K562 (cell line): ENCODE measurements at regions not wholly inside any gene's neighbourhood (a gene's known extent, or its start where the extent isn't known, plus 50 kb on each side); places are given as distances from the start of the nearest gene placed in this dataset.

Experiments
- ATAC-seq: fragments of 200-7000 bp; cut with Tn5 transposase; 3 replicates; pipeline ENCODE4 v1.9.1; 2020; ENCODE audit warnings: moderate library complexity
- BruUV-seq: library from RNA; stranded (reverse); fragments of 400-500 nt; replicated peaks from 2 replicates; lab custom pipeline; 2021; lab: Mats Ljungman, UMichigan
- CTCF ChIA-PET: fragments of 300-600 bp; formaldehyde crosslinking; extraction: SDS; loops from one replicate; lab custom pipeline; 2021; ENCODE audit warnings: low intra/inter-chr PET ratio; lab: Yijun Ruan, JAX
- POLR2A ChIA-PET: fragments of 300-600, 350-650 bp; sonication (Branson Sonifier 250); formaldehyde crosslinking; extraction: SDS; loops from one replicate; lab custom pipeline; 2021; ENCODE audit warnings: antibody characterized with exemption, inconsistent platforms; lab: Yijun Ruan, JAX
- DNase-seq, 4 experiments: peaks; one replicate each; pipeline versions ENCODE4 v3.0.0 to v3.0.0-alpha.2; 2011 to 2018; ENCODE audit warnings: low spot score in 3 of 4, mixed read lengths in 3 of 4; ENCODE audit errors: extremely low read depth in 1 of 4
- FAIRE-seq: peaks from 2 replicates; lab custom pipeline; 2011; peaks lifted over from hg19 to GRCh38; lab: Jason Lieb, UNC
- H2AFZ ChIP-seq: 2 replicates; pipeline ENCODE4 v1.6.0; 2011; ENCODE audit warnings: low read depth, low read length, control low read depth, inconsistent platforms
- H3K27ac ChIP-seq: fragments of 200-600 bp; 3 replicates; pipeline ENCODE4 v1.8.0; 2011; ENCODE audit warnings: low read depth, mild to moderate bottlenecking, control low read depth, inconsistent platforms, low read length, moderate library complexity, mixed read lengths; ENCODE audit errors: extremely low read depth
- H3K27me3 ChIP-seq, 2 experiments: fragments of 300-600 bp in 1 of 2; 2 replicates in 1 of 2; 3 replicates in 1 of 2; pipeline versions ENCODE4 v1.6.0 to v1.8.0; 2011; ENCODE audit warnings: inconsistent platforms in 2 of 2, low read length in 2 of 2, mild to moderate bottlenecking in 1 of 2, mixed read lengths in 1 of 2, moderate library complexity in 1 of 2; ENCODE audit not compliant: control insufficient read depth in 2 of 2, insufficient read depth in 2 of 2
- H3K36me3 ChIP-seq: fragments of 300-600 bp; 3 replicates; pipeline ENCODE4 v1.8.0; 2011; ENCODE audit warnings: mild to moderate bottlenecking, low read length, inconsistent platforms; ENCODE audit not compliant: control insufficient read depth, insufficient read depth
- H3K4me1 ChIP-seq, 2 experiments: fragments of 200-600 bp in 1 of 2; replicated peaks in 1 of 2; 2 replicates in 1 of 2; 3 replicates in 1 of 2; pipeline versions ENCODE4 v1.5.1 to v1.8.0; 2011; ENCODE audit warnings: inconsistent platforms in 2 of 2, low read length in 2 of 2, mild to moderate bottlenecking in 1 of 2, mixed read lengths in 1 of 2, moderate library complexity in 1 of 2; ENCODE audit not compliant: control insufficient read depth in 2 of 2, insufficient read depth in 2 of 2
- H3K4me2 ChIP-seq: 2 replicates; pipeline ENCODE4 v1.6.1; 2011; ENCODE audit warnings: low read length, control low read depth, inconsistent platforms, mixed read lengths; ENCODE audit not compliant: insufficient read depth
- H3K4me3 ChIP-seq: fragments of 200-600 bp; sonication (generic), shearing (Covaris generic); 2 replicates; pipeline ENCODE4 v1.5.1; 2016; ENCODE audit warnings: control low read depth, inconsistent platforms
- H3K79me2 ChIP-seq: fragments of 200-600 bp; 3 replicates; pipeline ENCODE4 v1.8.0; 2011; ENCODE audit warnings: low read length, inconsistent platforms; ENCODE audit not compliant: control insufficient read depth, insufficient read depth
- H3K9ac ChIP-seq, 2 experiments: 2 replicates each; pipeline versions ENCODE4 v1.6.0 to v1.6.1; 2011; ENCODE audit warnings: low read depth in 2 of 2, low read length in 2 of 2, control low read depth in 1 of 2, inconsistent platforms in 1 of 2, mild to moderate bottlenecking in 1 of 2, mixed read lengths in 1 of 2; ENCODE audit not compliant: insufficient read depth in 1 of 2
- H3K9me1 ChIP-seq: one replicate; pipeline ENCODE4 v1.6.0; 2011; ENCODE audit warnings: inconsistent platforms, mild to moderate bottlenecking, low read length, moderate library complexity; ENCODE audit not compliant: control insufficient read depth, insufficient read depth
- H3K9me3 ChIP-seq: replicated peaks from 2 replicates; pipeline ENCODE4 v1.5.1; 2011; ENCODE audit warnings: low read depth, low read length, inconsistent platforms; ENCODE audit not compliant: control insufficient read depth, insufficient read depth
- H4K20me1 ChIP-seq: replicated peaks from 2 replicates; pipeline ENCODE4 v1.6.1; 2011; ENCODE audit warnings: low read length, inconsistent platforms, mixed read lengths; ENCODE audit not compliant: control insufficient read depth, insufficient read depth
- ETV5 ChIP-seq: sonication (generic); formaldehyde crosslinking; IDR thresholded peaks from 2 replicates; pipeline ENCODE4 v1.4.0; 2020; ENCODE audit warnings: low read depth, mild to moderate bottlenecking, missing genetic modification reagents
- KHSRP ChIP-seq: fragments of 450-650 bp; IDR thresholded peaks from 2 replicates; pipeline ENCODE4 v1.6.1; 2017
- NFRKB ChIP-seq: fragments of 450-650 bp; IDR thresholded peaks from 2 replicates; pipeline ENCODE4 v1.6.1; 2016; ENCODE audit warnings: low read depth
- POLR2A ChIP-seq: fragments of 450-650 bp; conservative IDR thresholded peaks from 2 replicates; pipeline ENCODE4 v1.6.1; 2016
- POLR2G ChIP-seq: fragments of 200-400 bp; formaldehyde crosslinking; IDR thresholded peaks from 2 replicates; pipeline ENCODE4 v1.6.1; 2017; ENCODE audit warnings: low read depth, mild to moderate bottlenecking, antibody characterized with exemption, low read length, moderate library complexity
- SFPQ ChIP-seq: fragments of 200-400 bp; formaldehyde crosslinking; IDR thresholded peaks from 2 replicates; pipeline ENCODE4 v1.6.1; 2017; ENCODE audit warnings: mild to moderate bottlenecking, low read depth, low read length, moderate library complexity
- SMARCB1 ChIP-seq: IDR thresholded peaks from 2 replicates; pipeline ENCODE4 v1.6.1; 2011; ENCODE audit warnings: improper control_type of control experiment, low read depth; ENCODE audit not compliant: insufficient read length
- SRSF7 ChIP-seq: fragments of 200-400 bp; formaldehyde crosslinking; optimal IDR thresholded peaks from 2 replicates; pipeline ENCODE3; 2017; ENCODE audit warnings: mild to moderate bottlenecking, low read depth, low read length
- ZBTB33 ChIP-seq: sonication (generic); formaldehyde crosslinking; IDR thresholded peaks from 2 replicates; pipeline ENCODE4 v1.8.1; 2023; ENCODE audit warnings: mild to moderate bottlenecking, missing genetic modification reagents
- ZNF212 ChIP-seq: fragments of 450-650 bp; formaldehyde crosslinking; IDR thresholded peaks from 2 replicates; pipeline ENCODE4 v1.4.0; 2020; ENCODE audit warnings: mild to moderate bottlenecking
- WGBS: fragments of 100-300 bp; shearing (Covaris generic); methylation state at CpG from one replicate; pipeline ENCODE4 v1.1.6; 2016; ENCODE audit warnings: low coverage, mixed read lengths; ENCODE audit not compliant: insufficient coverage; ENCODE audit errors: missing lambda C conversion rate; 5-methylcytosine and 5-hydroxymethylcytosine counted together
- in situ Hi-C: fragments of 300-500 bp; cut with MboI; formaldehyde crosslinking; loops from 4 replicates; pipeline ENCODE4 v1.15.0; 2018; ENCODE audit warnings: inconsistent platforms, mixed read lengths
- intact Hi-C: fragments of 100-400 bp; cut with micrococcal nuclease; formaldehyde crosslinking; loops from 2 replicates; pipeline ENCODE4 v1.14.2; 2022
- TF ChIP-seq, protein P1 (sequence below): fragments of 250-450 bp; sonication (Bioruptor Pico); IDR thresholded peaks from 2 replicates; pipeline ENCODE4 v1.4.0; 2020; ENCODE audit warnings: mild to moderate bottlenecking, moderate library complexity

- WGBS = 0% methylated on average over 2 of the region's 2 CpGs
- Histone ChIP-seq H3K4me1 (no peaks in the 10 kb centered on the region), H3K79me2 (no peaks in the 10 kb centered on the region), H3K27ac (no peak overlapping the region), H3K27me3 (no peaks in the 10 kb centered on the region), H3K9me1 (no peaks in the 10 kb centered on the region), H3K4me2 (no peak overlapping the region), H2AFZ (no peak overlapping the region), H3K9ac (no peak overlapping the region), H3K36me3 (no peaks in the 10 kb centered on the region), H4K20me1 (no peaks in the 10 kb centered on the region), H3K4me3 (no peak overlapping the region), H3K9me3 (no peaks in the 10 kb centered on the region)
- no TSS peak for BruUV-seq
- TF ChIP-seq SRSF7 (no peak), ZNF212 (CRISPR knock-in tag) (no peak), ZBTB33 (CRISPR knock-in tag) (no peak), SFPQ (no peak), SMARCB1 (no peak), NFRKB (no peak), POLR2G (no peak), POLR2A (no peak), ETV5 (CRISPR knock-in tag) (no peak), KHSRP (no peak)
- TF ChIP-seq, protein P1, sequence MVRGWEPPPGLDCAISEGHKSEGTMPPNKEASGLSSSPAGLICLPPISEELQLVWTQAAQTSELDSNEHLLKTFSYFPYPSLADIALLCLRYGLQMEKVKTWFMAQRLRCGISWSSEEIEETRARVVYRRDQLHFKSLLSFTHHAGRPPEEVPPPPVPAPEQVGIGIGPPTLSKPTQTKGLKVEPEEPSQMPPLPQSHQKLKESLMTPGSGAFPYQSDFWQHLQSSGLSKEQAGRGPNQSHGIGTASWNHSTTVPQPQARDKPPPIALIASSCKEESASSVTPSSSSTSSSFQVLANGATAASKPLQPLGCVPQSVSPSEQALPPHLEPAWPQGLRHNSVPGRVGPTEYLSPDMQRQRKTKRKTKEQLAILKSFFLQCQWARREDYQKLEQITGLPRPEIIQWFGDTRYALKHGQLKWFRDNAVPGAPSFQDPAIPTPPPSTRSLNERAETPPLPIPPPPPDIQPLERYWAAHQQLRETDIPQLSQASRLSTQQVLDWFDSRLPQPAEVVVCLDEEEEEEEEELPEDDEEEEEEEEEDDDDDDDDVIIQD (CRISPR knock-in tag) = no peak
- ATAC-seq (no peak), DNase-seq (no peak), FAIRE-seq (no peak)
- intact Hi-C loops (no loop called here), in situ Hi-C loops (no loop called here)
- ChIA-PET CTCF (no interaction called here), POLR2A (no interaction called here)
Measured at GRCh38 chr13:78183732-78184131, 265.1 kb upstream of the EDNRB start.
